ENCODE measurements at regions not wholly inside any gene's neighbourhood (a gene's known extent, or its start where the extent isn't known, plus 50 kb on each side); places are given as distances from the start of the nearest gene placed in this dataset.
"Not testable (repeated sequence)": the region's sequence is repeated elsewhere in the genome, so short reads cannot be mapped to it uniquely, and the experiment has no call there.

GRCh38 chr10:52599551-52600200 lies 172.9 kb downstream of the MBL2 start:
- H3K4me1 ChIP-seq (ENCODE audit: insufficient read depth, insufficient read length), result no peaks in the 10 kb centered on the region
- no peak for DNase-seq (ENCODE audit: low read depth, low spot score)

GRCh38 chr10:52604131-52604530 lies 168.5 kb downstream of the MBL2 start:
- not testable (repeated sequence) for H3K27me3 ChIP-seq (ENCODE audit: insufficient read depth, insufficient read length); H3K36me3 ChIP-seq (ENCODE audit: insufficient read depth, insufficient read length, low read length); H3K4me1 ChIP-seq (ENCODE audit: insufficient read depth, insufficient read length); H3K9ac ChIP-seq (ENCODE audit: insufficient read length, low read depth); DNase-seq (ENCODE audit: low read depth, low spot score); H3K9me3 ChIP-seq (ENCODE audit: insufficient read depth, low read length); H3K4me3 ChIP-seq (ENCODE audit: insufficient read length, low read depth)

More at GRCh38 chr10:52599551-52600200, 172.9 kb downstream of the MBL2 start:
- Histone ChIP-seq H3K9ac (ENCODE audit: insufficient read length, low read depth) (no peak overlapping the region), H3K27me3 (ENCODE audit: insufficient read depth, insufficient read length) (no peaks in the 10 kb centered on the region), H3K36me3 (ENCODE audit: insufficient read depth, insufficient read length, low read length) (no peaks in the 10 kb centered on the region), H3K4me3 (ENCODE audit: insufficient read length, low read depth) (no peak overlapping the region), H3K9me3 (ENCODE audit: insufficient read depth, low read length) (no peaks in the 10 kb centered on the region)
- TF ChIP-seq SUZ12 (IDR thresholded peaks at IDR 0.05; ENCODE audit: extremely low read depth, insufficient read depth, insufficient read length), result no peak
- TF ChIP-seq ZNF274 (IDR thresholded peaks at IDR 0.05; ENCODE audit: low read depth, low read length), result no peak
- no peak for TF ChIP-seq YY1 (IDR thresholded peaks at IDR 0.05; ENCODE audit: insufficient read depth, insufficient read length)

DNA sequence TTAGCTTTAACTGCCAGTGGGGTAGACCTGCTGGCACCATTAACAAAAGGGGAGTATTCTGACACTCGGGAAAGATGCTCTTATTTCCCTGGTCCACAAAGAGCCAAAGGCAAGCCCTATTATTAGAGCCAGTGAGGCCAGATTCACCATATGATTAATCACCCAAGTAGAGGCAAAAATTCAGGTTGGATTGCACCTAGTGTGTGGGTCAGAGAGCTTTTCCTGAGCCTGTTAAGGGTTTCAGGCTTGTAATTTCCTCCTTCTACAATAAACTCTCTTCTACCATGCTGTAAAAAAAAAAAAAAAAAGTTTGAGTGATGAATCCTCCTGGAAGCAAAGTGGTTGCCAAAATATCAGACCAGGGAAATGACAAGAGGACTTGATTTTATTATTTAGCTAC lies 163.5 kb downstream of the MBL2 start:
- Histone ChIP-seq H3K9me3 (ENCODE audit: insufficient read depth, low read length) (no peaks in the 10 kb centered on the region), H3K4me1 (ENCODE audit: insufficient read depth, insufficient read length) (no peaks in the 10 kb centered on the region), H3K36me3 (ENCODE audit: insufficient read depth, insufficient read length, low read length) (no peaks in the 10 kb centered on the region), H3K4me3 (ENCODE audit: insufficient read length, low read depth) (no peak overlapping the region), H3K9ac (ENCODE audit: insufficient read length, low read depth) (no peak overlapping the region), H3K27me3 (ENCODE audit: insufficient read depth, insufficient read length) (no peaks in the 10 kb centered on the region)
- no peak for DNase-seq (ENCODE audit: low read depth, low spot score)
- TF ChIP-seq YY1 (IDR thresholded peaks at IDR 0.05; ENCODE audit: insufficient read depth, insufficient read length) (no peak), SUZ12 (IDR thresholded peaks at IDR 0.05; ENCODE audit: extremely low read depth, insufficient read depth, insufficient read length) (no peak), ZNF274 (IDR thresholded peaks at IDR 0.05; ENCODE audit: low read depth, low read length) (no peak)

GRCh38 chr10:52609626-52610240 lies 162.9 kb downstream of the MBL2 start:
- DNase-seq (ENCODE audit: low read depth, low spot score), result no peak
- Histone ChIP-seq H3K36me3 (ENCODE audit: insufficient read depth, insufficient read length, low read length) (no peaks in the 10 kb centered on the region), H3K4me1 (ENCODE audit: insufficient read depth, insufficient read length) (no peaks in the 10 kb centered on the region), H3K9me3 (ENCODE audit: insufficient read depth, low read length) (no peaks in the 10 kb centered on the region), H3K4me3 (ENCODE audit: insufficient read length, low read depth) (no peak overlapping the region), H3K9ac (ENCODE audit: insufficient read length, low read depth) (no peak overlapping the region), H3K27me3 (ENCODE audit: insufficient read depth, insufficient read length) (no peaks in the 10 kb centered on the region)
- no peak for TF ChIP-seq YY1 (IDR thresholded peaks at IDR 0.05; ENCODE audit: insufficient read depth, insufficient read length)
- TF ChIP-seq SUZ12 (IDR thresholded peaks at IDR 0.05; ENCODE audit: extremely low read depth, insufficient read depth, insufficient read length), result no peak
- TF ChIP-seq ZNF274 (IDR thresholded peaks at IDR 0.05; ENCODE audit: low read depth, low read length), result no peak

GRCh38 chr10:52615331-52615730 lies 157.3 kb downstream of the MBL2 start:
- Histone ChIP-seq H3K9ac (ENCODE audit: insufficient read length, low read depth) (no peak overlapping the region), H3K27me3 (ENCODE audit: insufficient read depth, insufficient read length) (no peaks in the 10 kb centered on the region), H3K9me3 (ENCODE audit: insufficient read depth, low read length) (no peaks in the 10 kb centered on the region), H3K4me1 (ENCODE audit: insufficient read depth, insufficient read length) (no peaks in the 10 kb centered on the region), H3K36me3 (ENCODE audit: insufficient read depth, insufficient read length, low read length) (no peaks in the 10 kb centered on the region), H3K4me3 (ENCODE audit: insufficient read length, low read depth) (no peak overlapping the region)
- no peak for DNase-seq (ENCODE audit: low read depth, low spot score)
- TF ChIP-seq YY1 (IDR thresholded peaks at IDR 0.05; ENCODE audit: insufficient read depth, insufficient read length) (no peak), SUZ12 (IDR thresholded peaks at IDR 0.05; ENCODE audit: extremely low read depth, insufficient read depth, insufficient read length) (no peak), ZNF274 (IDR thresholded peaks at IDR 0.05; ENCODE audit: low read depth, low read length) (no peak)

DNA sequence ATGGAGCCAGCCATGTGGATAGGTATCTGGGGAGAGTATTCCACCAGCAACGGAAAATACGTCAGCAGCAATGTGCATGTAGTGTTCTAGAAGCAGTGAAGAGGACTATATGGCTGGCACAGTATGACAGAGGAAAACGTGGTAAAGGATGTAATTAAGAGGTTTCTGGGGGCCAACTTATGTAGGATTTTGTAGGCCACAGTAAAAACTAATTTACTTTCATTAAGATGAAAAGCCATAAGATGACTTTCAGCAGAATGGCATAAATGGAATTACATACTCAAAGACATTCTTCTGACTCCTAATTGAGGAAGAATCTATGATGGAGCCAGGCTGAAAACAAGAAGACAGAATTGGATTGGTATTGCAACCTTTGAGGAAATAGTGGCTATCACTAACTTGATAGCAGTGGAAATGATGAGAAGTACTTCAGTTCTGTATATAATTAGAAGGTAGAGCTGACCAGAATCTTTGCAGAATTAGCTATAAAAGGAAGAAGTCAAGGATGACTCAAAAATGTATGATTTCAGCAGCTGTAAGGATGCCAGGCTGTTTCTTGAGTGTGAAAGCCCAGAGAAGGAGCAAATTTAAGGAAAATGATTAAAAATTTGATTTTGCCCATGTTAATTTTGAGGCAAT lies 156.7 kb downstream of the MBL2 start:
- DNase-seq (ENCODE audit: low read depth, low spot score), result no peak
- no peak overlapping the region for H3K9ac ChIP-seq (ENCODE audit: insufficient read length, low read depth)
- H3K4me3 ChIP-seq (ENCODE audit: insufficient read length, low read depth), result no peak overlapping the region
- TF ChIP-seq YY1 (IDR thresholded peaks at IDR 0.05; ENCODE audit: insufficient read depth, insufficient read length) (no peak), ZNF274 (IDR thresholded peaks at IDR 0.05; ENCODE audit: low read depth, low read length) (no peak), SUZ12 (IDR thresholded peaks at IDR 0.05; ENCODE audit: extremely low read depth, insufficient read depth, insufficient read length) (no peak)
- H3K9me3 ChIP-seq (ENCODE audit: insufficient read depth, low read length), result no peaks in the 10 kb centered on the region
- H3K4me1 ChIP-seq (ENCODE audit: insufficient read depth, insufficient read length), result no peaks in the 10 kb centered on the region
- H3K27me3 ChIP-seq (ENCODE audit: insufficient read depth, insufficient read length), result no peaks in the 10 kb centered on the region
- H3K36me3 ChIP-seq (ENCODE audit: insufficient read depth, insufficient read length, low read length), result no peaks in the 10 kb centered on the region

GRCh38 chr10:52616395-52616764 lies 156.2 kb downstream of the MBL2 start:
- H3K36me3 ChIP-seq (ENCODE audit: insufficient read depth, insufficient read length, low read length), result no peaks in the 10 kb centered on the region
- H3K27me3 ChIP-seq (ENCODE audit: insufficient read depth, insufficient read length), result no peaks in the 10 kb centered on the region
- H3K9ac ChIP-seq (ENCODE audit: insufficient read length, low read depth), result no peak overlapping the region
- TF ChIP-seq SUZ12 (IDR thresholded peaks at IDR 0.05; ENCODE audit: extremely low read depth, insufficient read depth, insufficient read length) (no peak), YY1 (IDR thresholded peaks at IDR 0.05; ENCODE audit: insufficient read depth, insufficient read length) (no peak), ZNF274 (IDR thresholded peaks at IDR 0.05; ENCODE audit: low read depth, low read length) (no peak)
- DNase-seq (ENCODE audit: low read depth, low spot score), result no peak
- no peaks in the 10 kb centered on the region for H3K9me3 ChIP-seq (ENCODE audit: insufficient read depth, low read length)
- no peaks in the 10 kb centered on the region for H3K4me1 ChIP-seq (ENCODE audit: insufficient read depth, insufficient read length)
- H3K4me3 ChIP-seq (ENCODE audit: insufficient read length, low read depth), result no peak overlapping the region
